ENCODE measurements at regions not wholly inside any gene's neighbourhood (a gene's known extent, or its start where the extent isn't known, plus 50 kb on each side); places are given as distances from the start of the nearest gene placed in this dataset.

DNA sequence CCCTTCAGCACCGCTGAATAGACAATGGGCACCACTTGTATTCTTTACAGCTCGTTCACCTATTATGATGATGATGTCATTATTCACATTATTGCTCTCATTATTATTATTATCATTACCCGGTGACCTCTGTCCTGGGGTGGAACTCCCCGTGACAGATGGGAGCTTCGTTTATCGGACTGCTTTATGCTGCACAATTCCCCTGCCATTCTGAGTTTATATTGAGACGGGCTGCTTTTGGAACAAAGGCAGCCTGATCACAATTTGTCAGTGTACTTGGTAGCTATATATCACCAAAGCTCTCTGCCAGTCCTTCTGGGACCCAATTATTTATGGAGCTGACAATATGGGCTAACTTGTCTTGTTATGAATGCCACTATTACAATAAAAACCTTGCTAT is 1145.6 kb upstream of the WWC1 start:
- DNase-seq = no peak

DNA sequence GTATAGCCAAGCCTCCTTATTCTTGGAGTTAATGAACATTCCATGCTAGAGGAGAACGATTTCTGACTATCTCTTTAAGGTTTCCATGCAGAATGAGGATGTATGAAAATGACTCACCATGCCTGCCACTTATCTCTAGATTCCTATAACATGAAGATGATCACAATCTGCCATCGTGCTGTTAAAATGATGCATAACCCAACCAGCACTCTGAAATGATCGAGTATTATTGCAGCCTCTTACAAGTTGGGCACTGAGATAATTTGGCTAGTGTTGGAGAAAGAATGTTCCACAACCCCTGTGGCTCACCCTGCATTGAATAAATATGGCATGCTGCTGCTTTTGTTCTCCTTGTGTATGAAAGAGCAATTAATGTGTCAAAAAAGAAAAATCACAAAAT is 1143.6 kb upstream of the WWC1 start:
- DNase-seq = no peak

DNA sequence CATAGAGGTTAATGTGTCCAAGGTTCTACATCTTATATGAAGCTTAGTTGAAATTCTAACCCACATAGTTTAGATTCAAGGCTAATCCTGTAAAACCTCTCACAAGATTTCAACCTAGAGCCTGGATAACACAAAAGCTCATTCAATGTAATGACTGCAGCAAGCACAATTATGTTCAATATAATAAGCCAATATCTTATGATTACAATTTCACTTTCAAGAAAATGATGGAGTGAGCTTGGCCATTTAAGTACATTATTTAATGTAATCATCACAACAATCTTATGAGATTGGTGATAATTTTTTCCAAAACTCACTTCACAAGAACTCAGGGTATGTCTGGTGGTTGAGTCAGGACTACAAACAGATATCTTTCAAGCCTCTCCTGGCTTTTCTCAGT is 1140.8 kb upstream of the WWC1 start:
- no peak for DNase-seq

DNA sequence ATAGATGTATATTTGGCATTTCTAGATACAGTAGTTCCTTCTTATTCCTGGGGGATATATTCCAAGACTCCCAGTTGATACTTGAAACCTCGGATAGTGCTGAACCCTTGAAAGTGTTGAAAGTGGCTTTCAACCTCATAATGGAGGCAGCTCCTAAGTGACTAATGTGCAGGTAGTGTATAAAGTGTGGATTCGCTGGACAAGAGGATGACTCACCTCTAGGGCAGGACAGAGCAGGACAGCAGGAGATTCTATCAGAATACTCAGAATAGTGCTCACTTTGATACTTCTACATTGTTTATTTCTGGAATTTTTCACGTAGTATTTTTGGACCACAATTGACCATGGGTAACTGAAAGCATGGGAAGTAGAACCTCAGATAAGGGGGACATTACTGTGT is 1138.9 kb upstream of the WWC1 start:
- DNase-seq = no peak

DNA sequence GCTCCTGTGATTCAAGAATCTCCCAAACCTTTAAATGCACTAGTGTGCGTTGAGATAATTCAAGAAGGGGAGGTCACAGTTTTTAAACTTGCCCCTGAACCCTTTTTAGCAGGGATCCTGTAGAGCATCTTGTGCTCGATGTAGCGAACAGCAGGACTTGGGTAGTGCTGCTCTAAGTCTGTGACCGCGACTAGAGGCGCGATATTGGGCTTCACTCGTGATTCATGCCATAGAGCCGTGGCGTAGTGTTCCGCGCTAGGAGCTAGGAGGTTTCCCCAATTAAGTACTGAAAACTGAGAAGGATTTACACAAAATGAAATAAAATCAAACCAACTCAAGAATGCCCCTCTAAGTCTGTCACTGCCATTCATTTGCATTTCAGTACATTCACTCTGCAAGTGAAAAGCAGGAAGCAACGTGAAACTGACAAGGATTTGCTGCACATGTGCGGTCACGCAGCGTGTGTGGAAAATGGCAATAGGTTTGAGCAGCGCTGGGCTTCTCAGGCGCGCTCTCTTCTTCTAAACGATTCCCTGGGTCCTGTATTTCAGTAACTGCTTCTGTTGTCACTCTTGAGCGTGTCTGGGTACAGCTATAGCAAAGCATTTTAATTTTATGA is 1135.9 kb upstream of the WWC1 start:
- DNase-seq = no peak

DNA sequence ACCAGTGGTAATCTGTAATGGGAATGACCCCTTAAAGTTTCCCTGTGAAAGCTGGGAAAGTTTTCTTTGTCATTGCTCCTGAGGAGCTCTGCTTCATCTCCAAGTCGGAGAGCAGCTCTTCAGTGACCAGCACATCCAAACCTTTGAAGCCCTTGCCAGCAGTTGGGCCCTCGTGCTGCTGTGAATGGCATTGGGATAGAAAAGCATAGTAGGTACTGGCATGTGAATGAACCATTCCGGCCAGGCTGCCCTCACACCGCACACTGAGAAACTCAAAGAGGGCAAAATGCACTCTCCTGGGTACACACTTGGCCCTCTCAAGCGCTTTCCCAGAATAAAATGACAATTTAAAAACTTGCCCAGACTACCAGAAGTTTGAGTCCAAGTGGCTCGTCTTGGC is 1135.0 kb upstream of the WWC1 start:
- no peak for DNase-seq

DNA sequence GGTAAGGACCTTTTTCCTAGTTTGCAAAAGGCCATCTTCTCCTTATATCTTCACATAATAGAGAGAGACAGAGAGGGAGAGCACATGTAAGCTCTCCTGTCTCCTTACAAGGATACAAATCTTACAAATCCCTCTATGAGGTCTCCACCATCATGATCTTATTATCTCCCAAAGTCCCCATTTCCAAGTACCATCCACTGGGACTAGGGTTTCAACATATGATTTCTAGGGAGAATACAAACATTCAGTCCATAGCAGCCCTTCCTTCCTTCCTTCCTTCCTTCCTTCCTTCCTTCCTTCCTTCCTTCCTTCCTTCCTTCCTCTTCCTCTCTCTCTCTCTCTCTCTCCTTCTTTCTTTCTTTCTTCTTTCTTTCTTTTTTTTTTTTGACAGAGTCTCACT is 1132.9 kb upstream of the WWC1 start:
- DNase-seq = no peak

DNA sequence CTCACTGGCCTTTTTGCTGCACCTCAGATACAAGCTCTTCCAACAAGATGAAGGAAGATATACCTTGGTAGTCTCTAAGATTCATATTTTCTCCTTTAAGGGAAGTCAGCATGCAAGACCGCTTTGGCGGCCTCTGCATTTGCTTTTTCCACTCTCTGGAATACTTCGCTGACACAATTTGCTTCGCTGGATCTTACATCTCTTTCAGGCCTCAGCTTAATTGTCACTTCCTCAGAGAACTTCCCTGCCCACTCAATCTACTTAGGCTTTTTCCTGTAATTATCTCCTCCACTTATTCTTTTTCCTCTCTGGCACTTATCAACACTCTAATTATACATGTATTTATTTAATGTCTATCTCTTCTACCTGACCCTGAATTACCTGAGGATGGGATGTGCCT is 1131.1 kb upstream of the WWC1 start:
- DNase-seq = no peak

DNA sequence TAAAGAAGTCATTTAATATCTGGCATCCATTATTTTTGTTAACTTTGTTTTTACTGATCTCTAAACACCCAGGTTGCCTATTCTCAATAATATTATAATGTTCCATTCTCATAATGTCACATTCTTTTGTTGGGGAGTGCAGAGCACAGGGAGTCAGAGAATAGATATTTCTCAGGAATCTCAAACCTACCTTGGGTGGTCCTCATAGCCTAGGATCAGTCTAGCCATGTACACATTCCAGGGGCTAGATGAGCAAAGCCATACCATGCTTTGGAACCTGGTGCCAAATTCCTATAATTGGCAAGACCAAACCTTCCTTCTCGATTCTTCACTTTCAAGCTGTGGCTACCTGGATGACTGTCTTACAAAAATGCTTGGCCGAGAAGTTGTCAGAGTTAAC is 1124.7 kb upstream of the WWC1 start:
- no peak for DNase-seq

DNA sequence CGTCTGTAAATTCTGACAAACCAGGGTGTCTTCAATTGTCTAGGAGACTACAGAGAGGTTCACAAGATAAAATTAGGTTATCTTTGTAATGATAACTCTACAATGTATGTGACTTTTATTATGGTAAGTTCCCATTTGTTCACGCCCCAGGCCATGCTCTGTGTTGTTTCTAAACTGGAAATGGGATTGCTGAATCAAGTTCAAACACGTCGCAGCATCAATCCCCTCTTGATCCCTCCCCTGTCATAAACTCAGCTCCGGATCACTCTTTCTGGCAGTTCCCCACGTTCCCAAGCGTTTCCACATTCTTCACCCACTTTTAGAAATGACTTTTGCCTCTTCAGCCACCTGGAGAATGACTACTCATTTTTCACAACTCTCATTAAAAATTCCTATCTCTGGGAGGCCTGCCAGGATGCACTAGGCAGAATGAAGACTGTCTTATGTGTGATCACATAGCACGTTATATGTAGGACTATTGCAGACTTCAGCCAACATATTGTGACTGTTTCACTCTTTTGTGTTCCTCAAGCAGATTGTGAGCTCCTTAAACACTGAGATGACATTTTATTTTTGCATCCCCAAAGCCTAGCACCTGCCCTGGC is 1124.2 kb upstream of the WWC1 start:
- no peak for DNase-seq

DNA sequence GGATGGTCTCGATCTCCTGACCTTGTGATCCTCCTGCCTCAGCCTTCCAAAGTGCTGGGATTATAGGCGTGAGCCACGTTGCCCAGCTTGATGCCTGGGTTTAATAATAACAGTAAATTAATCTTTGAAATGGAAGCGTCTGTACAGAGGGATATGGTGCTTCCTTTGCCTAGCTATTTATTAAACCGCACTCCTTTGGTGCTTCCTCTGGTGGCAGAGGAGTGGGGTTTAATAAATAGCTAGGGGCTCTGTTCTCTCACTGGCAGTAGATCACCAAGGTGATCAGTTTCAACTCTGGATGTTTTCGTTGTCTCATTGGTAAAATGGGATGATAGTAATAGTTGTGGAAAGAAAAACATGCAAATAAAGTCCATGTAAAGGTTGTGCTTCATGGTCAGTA is 1122.5 kb upstream of the WWC1 start:
- DNase-seq = no peak

DNA sequence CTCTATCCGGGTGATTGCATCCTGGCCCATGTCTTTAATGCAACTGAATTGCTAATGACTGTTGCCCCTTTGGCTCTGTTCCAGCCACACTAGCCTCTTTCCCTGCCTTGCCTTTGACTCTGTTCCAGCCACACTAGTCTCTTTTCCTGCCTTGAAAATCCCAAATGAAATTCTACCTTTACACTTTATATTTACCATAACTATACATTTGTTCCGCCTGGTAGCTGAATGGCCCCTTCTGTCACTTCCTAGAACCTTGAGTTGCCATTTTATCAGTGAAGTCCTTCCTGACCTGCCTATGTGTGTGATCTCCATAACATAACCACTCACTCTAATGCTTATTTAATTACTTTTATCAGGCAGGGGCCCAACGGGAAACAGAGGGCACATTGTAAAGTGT is 1120.4 kb upstream of the WWC1 start:
- no peak for DNase-seq

DNA sequence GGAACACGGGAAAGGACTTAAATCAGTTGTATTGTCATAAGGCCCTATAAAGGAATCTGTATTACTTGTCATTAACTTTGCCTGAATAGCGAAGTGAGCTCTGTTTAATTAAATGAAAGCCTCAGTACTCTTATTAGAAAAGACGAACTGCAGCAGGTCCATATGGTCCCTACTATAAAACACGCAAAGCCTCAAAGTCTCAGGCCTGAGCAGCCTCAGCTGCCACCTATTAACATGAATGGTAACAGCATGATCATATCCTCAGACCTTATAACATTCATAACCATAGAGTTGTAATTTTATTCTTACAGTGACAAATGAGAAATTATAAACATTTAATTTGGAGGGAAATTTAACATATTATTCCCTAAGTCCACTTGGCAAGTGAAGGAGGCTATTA is 1113.7 kb upstream of the WWC1 start:
- DNase-seq = no peak

DNA sequence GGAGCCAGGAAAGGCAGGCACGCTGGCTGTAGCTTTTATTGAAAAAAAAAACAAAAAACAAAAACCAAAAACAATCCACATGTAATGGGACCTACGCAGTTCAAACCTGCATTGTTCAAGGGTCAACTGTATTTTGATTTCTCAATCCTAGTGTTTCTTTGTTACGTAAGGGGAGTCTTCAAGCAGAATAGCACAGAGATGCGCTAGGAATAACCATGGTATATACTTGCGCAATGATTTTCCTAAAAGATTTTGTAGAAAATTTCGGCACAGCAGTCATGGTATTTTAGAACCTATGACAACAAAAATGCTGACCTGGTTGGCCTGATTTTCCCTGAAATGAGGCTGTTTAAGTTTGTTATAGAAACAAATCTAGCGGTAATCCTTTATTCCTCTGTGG is 1110.5 kb upstream of the WWC1 start:
- DNase-seq = no peak

DNA sequence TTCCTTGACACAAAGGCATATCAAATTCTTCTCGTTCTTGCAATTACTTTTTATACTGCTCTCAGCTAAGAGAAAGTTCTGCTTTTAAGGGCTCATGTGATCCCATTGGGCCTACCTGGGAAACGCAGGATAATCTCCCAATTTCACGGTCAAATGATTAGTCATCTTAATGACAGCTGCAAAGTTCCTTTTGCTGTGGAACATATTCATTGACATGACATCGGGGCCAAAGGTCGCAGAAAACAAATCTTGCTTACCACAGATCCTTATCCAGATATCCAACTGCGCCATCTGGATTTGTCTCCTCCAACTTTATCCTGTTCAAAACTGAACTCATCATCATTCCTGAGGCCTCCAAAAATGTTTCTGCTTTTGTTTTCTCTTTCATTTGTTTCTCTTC is 1085.6 kb upstream of the WWC1 start:
- no peak for DNase-seq

DNA sequence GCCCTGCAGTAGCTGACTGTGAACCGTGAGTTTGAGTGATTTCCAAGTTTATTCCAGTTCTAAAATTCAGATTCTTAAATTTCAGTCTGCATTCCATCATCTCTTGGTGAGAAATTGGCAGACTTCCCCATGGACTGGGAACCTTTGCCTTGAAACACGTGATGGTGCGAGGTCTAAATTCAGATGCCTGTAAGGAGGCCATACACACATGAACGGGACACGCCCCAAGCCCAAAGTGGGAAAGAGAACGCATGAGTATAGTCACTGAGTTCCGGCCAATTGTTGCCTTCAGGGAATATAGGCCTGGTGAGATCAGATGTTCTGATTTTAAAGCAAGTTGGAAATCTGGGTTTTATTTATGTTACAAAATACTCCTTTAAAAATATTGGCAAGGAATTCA is 1084.4 kb upstream of the WWC1 start:
- no peak for DNase-seq

DNA sequence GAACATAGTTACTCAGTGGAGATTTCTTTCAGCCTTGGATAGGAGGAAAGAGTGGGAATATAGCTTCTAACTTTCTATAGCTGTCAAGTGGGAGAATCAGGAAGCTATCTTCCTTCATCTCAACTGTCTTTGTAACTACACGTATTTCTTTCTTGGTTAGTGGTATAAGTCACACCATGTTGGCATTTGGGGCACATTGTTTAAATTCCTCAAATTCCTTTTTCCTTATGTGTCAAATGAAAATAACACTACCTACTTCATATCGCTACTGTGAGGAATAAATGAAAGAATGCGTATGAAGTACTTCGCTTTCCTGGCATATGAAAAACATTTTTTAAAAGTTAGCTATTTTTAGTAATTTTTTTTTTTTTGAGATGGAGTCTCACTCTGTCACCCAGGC is 1082.5 kb upstream of the WWC1 start:
- DNase-seq = no peak

DNA sequence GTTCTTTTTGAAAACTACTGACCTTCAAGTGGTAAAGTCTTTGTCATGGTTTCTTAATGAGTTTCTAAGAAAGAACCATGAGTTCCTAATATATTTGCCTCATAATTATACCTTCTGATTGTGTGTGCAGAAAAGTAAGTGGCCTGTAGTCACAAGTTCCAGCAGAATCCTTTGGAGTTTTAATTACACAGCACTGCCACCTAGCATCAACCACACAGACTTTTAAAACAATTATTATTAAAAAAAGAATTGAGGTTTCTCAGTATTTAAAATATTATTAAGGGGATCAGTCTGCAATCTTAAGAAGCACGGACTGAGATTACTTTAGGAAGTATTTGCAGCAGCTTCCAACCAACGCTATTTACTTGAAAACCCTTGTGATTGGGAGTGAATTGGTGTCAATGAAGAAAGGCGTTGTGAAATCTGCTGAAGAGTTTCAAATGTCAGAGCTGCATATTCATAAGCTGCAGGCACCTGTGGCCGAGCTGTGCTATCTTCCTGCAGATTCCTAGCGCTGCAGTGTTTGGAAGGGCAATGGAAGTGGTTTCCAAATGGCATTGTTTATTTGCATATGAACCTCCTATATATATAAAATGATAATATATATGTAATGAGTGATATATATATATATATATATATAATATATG is 1074.2 kb upstream of the WWC1 start:
- DNase-seq = no peak

DNA sequence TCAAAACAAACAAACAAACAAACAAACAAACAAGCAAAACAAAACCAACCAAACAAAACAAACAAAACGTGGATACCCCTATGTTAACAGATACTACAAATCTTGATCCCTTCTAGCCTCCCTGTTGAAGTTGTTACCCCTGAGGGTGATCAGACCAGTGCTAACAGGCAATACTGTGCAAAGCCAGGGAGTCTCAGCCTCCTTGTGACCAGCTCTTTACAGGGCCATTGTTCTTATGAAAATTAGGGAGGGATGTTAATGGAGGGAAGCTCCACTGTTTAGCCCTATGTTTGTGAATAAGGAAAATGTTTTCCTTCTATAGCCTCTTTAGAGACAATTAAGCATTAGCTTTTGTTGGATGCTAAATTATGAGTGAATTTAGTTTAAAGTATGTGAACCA is 1072.1 kb upstream of the WWC1 start:
- DNase-seq = no peak

DNA sequence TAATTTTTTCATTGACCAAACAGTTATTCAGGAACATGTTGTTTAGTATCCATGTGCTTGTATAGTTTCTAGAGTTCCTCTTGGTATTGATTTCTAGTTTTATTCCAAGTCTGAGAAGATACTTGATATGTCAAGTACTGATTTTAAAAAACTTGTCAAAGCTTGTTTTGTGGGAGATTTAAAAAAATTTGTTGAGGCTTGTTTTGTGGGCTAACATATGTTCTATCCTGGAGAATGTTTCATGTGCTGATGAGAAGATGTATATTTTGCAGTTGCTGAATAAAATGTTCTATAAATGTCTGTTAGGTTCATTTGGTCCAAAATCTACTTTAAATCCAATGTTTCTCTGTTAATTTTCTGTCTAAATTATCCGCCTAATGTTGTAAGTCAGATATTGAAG is 1065.1 kb upstream of the WWC1 start:
- DNase-seq = no peak

DNA sequence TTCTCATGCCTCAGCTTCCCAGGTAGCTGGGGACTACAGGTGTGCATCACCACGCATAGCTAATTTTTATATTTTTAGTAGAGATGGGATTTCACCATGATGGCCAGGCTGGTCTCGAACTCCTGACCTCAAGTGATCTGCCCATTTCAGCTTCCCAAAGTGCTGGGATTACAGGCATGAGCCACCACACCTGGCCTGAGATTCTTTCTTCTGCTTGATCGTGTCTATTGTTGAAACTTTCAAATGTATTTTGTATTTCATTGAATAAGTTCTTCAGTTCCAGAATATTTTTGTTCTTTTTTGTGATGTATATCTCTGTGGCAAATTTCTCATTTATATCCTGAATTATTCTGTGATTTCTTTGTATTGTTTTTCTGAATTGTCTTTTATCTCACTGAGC is 1063.3 kb upstream of the WWC1 start:
- DNase-seq = no peak

DNA sequence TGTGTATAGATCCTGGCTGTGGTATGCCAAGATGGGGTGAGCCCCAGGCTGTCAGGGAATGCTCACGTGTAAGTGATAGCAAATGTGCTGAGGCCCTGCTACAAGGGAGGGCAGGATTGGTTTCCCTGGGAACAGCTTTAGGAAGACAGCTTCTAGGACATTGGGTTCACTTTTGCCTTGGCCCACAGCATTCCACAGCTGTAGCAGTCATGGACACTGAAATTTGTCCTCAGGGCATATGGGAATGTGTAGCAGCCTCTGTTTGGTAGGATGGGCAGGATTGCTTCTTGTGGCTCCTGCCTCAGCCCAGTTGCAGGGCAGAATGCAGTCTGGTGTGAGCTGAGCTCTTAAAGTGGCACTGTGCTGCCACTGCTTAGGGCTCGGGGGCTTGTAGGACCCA is 1061.7 kb upstream of the WWC1 start:
- DNase-seq = no peak

DNA sequence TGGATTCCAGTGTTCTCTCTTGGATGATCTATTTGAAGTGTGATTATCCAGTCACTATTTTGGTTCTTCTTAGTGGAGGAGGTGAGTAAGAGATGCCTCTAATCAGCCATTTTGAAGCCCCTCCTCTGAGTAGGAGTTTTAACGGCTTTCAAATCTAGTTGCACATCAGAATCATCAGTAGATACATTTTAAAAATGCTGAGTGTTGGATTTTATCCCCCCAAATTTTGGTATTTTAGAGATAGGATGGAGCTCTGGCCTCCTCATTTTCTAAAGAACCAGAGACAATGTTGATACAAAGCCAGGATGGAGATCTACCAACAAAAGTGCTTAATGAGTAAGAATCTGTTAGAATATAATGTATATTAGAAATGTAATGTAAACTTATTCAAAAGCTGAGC is 1061.0 kb upstream of the WWC1 start:
- DNase-seq = no peak

DNA sequence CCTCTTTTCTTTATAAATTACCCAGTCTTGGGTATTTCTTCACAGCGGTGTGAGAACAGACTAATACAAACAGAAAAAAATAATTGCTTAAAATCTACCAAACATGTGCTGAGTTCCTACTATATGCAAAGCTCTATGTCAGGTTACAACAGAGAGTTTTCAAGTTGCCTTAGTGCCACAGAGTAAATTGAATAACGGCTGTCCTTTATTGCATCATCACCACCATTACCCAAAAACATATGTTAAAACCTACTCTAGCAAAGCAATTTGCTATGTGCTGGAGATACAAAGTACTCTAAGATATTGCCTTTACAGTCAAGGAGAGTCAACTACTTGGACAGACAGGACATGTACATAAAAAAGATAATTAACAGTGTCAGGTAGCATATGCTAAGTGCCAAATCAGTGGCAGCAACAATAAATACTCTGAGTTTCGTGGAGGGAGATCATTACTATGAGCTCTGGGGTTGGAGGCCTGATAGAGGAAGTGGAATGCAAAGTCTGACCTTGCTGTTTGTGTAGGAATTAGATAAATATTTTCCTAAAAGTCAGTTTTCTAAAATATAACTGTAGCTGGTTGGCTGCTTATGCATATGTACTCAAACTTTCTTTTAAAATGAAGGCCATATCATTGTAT is 1058.7 kb upstream of the WWC1 start:
- no peak for DNase-seq

Data from T-helper 9 cell (primary cell).